NB4 (cell line): ENCODE measurements at regions not wholly inside any gene's neighbourhood (a gene's known extent, or its start where the extent isn't known, plus 50 kb on each side); places are given as distances from the start of the nearest gene placed in this dataset.

ENCODE experiments used
- CTCF ChIP-seq: IDR thresholded peaks from one replicate; pipeline ENCODE4 v1.5.1; 2012; ENCODE audit warnings: low read depth, low read length
- MYC ChIP-seq: IDR thresholded peaks from 2 replicates; pipeline ENCODE4 v1.6.1; 2011; ENCODE audit warnings: low read depth, low read length
- POLR2A ChIP-seq: IDR thresholded peaks from 2 replicates; pipeline ENCODE4 v1.6.1; 2011; ENCODE audit warnings: mild to moderate bottlenecking; ENCODE audit not compliant: insufficient read length; ENCODE audit errors: extremely low read depth
- TF ChIP-seq, protein P1 (sequence below): IDR thresholded peaks from 2 replicates; pipeline ENCODE4 v1.6.1; 2011; ENCODE audit warnings: low read depth, low read length

DNA sequence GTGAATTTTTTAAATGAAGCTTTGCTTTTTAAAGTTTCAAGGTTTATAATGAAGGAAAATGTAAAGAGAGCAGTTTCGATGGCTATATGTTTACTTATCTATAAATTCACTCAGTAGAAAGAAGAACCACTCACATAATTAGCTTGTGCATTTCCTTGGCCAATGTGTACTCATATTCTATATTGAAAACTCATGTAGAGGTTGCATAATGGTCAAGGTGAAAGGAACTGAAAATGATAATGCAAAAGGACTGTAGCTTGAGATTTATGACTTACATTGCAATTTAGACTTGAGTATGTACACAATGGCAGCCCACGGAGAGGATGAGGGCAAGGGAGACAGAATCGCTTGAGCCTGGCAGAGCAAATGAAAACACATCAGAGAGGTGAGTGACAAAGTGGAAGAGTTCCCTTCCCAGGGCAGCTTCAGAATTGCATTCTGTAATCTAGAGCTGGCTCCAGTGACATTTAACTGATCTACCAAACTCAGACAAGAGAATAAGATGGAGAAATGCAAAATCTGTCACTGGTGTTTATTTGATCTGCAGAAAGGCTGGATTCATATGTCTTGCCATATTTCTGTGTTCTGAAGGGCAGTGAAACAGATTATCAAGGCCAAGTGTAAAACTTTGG is 191.8 kb downstream of the TMEM200A start:
- TF ChIP-seq CTCF = no peak
- TF ChIP-seq, protein P1, sequence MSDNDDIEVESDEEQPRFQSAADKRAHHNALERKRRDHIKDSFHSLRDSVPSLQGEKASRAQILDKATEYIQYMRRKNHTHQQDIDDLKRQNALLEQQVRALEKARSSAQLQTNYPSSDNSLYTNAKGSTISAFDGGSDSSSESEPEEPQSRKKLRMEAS = no peak
- TF ChIP-seq MYC = no peak
- TF ChIP-seq POLR2A = no peak
